DMS53 (cell line): ENCODE measurements at regions not wholly inside any gene's neighbourhood (a gene's known extent, or its start where the extent isn't known, plus 50 kb on each side); places are given as distances from the start of the nearest gene placed in this dataset.
A peak's percentile ranks its signal among the peaks of the same experiment; 100 is the strongest.

ENCODE experiments used
- DNase-seq: peaks from one replicate; lab custom pipeline; 2025; lab: John Stamatoyannopoulos, UW

DNA sequence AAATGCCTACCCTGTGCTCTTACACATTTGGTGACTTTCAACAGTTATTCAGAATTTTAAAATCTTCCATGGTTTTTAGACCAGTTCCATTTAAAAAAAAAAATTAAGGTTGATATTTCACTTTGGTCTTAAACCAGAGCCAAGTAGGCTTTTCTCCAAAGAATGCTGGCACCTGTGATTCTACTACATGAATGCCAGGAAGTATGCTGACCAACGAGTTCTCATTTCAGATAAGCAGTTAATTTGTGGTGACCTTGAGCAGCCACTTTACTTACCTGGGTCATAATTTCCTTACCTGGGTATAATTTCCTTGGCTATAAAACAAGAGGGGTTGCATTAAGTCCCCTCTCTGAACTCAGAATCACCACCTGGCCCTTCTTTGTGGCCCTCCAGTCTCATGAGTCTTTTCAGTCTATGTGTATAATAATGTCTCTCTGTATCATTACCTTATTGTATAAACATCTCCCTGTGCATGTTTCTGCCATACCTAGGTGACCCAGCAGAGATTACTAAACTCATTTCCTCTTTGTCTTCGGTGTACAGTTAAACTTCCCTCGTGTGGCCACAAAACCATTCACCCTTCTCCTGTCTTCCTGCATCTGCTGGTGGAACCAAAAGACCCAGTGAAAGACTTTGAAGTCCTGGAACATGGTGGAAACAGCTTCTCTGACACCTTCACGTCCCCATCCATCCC, 139.1 kb upstream of the DPT start:
- DNase-seq = no peak

DNA sequence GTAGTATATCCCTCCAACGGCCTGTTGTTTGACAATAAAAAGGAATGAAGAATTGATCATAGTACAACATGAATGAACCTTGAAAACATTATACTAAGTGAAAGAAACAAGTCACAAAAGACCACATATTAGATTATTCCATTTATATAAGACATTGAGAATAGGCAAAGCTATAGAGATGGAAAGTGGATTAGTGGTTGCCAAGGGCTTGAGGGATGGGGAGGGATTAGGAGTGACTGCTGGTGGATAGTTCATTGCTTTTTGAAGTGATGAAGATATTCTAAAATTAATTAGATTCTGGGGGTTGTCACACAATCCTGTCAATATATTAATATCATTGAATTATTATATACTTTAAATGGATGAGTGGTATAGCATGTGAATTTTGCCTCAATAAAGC, 142.5 kb upstream of the DPT start:
- DNase-seq = no peak

DNA sequence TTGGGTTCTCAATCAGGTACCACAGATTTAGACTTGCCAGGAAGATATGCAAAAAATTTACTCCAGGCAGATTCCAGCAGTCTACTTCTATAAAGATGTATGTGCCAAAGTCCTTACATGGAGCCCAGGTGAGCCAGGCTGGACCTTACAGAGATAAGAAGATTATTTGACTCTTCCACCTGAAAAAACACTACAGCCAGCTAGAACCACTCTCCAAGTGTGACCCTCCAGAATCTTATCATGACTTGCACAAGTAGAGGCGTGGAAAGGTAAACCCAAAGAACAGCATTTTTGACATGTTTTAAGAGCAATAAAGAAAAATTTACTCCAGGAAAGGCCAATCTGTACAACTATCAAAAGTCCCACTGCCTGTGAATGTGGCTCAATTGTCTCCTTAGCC, 146.8 kb upstream of the DPT start:
- no peak for DNase-seq

DNA sequence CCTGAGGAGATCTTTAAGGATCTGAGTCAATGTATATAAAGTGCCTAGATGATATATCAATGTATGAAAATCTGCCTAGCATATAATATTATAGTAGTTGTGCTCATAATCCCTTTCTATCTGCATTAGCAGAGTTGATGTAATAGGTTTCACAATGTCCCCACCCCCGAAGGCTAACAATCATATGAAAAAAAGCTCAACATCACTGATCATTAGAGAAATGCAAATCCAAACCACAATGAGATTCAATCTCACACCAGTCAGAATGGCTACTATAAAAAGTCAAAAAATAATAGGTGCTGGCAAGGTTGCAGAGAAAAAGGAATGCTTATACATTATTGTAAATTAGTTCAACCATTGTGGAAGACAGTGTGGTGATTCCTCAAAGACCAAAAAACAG, 147.8 kb upstream of the DPT start:
- no peak for DNase-seq

DNA sequence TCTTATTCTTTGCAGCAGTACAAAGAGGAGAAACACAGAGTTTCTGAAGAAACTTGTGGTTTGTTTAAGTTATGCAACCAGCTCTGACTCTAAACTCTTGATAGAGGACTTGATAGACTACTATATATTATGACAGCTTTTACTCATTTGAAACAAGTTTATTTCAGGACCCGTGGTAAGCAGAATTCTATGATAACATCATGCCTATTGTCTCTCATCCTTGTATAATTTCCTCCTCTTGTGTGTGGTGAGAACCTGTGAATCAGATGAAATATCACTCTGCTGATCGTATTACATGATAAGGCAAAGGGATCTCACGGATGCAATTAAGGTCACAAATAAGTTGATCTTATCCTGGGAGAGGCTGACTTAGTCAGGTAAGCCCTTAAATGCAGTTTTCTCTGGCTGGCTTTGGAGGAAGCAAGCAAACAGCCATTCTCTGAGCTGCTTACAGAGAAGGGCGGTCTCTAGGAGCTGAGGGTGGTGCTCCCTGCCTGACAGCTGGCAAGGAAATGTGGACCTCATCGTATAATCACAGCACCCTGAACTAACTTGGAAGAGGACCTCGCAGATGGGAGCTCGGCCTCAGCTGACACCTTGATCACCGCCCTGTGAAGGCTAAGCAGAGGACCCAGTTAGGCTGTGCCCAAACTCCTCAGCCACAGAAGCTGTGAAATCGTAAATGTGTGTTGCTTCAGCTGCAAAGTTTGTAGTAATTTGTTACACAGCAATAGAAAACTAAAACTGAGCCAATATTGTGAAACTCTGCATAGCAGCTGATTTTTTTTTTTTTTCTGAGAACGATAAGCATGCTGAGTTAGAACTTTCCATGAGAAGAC, 151.1 kb upstream of the DPT start:
- no peak for DNase-seq

DNA sequence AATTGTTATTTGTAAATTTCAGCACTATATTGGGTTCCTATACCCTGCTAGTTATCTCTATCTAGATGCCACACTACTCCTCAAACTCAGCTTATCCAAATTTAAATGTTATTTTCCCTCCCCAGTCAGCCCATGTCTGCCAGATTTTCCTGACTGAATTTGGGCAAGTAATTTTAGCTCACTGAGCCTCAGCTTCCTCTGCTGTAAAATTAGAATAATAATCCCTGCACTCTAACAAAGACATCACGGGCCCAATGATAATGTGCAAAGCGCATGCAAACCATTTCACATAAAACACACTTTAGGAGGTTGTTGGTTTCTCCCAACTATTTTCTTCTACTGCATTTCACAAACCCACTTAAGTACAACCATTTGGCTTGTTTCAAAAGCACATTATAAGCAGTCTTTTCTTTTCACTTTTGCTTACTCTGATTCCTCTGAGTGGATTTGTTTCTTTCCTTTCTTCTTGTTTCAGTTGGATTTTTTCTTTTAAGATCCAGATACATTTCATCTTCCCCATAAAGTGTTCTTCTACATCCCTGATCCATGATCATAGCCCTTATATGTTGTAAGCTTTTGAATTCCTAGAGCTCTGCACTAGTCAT, 152.8 kb upstream of the DPT start:
- no peak for DNase-seq

DNA sequence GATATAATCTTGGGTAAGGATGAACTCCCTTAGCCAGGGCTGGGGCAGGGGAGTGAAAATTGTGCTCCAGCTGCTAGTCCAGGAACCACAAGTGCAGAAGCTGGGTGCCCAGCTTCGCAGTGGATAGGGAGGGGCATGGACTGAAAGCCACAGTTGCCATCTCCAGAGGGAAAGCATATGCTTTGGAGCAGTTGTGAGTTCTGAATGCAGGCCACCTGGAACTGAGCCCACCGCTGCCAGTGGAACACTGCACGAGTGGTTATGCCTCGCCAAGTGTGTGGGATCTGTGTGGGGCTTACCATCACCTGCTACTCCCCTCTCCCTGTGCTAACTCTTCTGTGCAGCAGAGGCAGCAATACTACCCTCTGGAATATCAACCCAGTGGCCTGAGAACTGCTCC, 158.4 kb upstream of the DPT start:
- DNase-seq = no peak

DNA sequence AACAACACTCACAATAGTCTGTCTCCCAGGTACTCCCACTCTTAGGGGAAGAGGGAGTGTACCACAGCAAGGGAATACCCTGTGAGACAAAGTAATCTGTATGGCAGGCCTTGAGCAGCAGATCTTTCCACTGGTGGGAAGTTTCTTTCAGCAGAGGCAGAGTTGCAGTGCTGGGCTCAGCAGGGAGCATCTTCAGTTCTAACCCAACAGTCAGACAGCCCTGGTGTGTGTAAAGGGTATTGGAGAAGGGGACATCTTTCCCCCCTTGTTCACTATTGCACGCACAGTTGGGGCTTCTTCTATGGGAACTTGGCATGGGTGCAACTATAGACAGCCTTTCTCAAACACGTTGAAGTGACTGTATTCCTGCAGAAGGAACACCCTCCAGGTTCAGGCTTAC, 159.4 kb upstream of the DPT start:
- no peak for DNase-seq

DNA sequence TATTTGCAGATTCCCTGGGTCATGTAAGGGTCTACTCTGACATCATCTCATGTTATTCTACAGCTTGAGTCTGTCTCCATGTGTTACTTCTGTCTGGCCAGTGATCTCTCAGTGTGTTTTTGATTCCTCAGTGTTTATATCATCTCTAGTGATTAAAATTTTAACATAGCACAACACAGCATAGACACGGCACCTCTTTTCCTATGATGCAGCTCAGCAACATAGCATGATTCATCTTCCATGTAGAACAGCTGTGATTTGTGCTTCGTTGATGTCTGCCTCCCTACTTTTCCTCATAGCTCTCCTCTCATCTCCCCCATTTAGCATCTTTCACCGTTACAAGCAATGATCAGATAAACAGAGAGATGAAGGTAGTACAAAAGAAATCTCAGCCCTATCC, 163.9 kb upstream of the DPT start:
- no peak for DNase-seq

DNA sequence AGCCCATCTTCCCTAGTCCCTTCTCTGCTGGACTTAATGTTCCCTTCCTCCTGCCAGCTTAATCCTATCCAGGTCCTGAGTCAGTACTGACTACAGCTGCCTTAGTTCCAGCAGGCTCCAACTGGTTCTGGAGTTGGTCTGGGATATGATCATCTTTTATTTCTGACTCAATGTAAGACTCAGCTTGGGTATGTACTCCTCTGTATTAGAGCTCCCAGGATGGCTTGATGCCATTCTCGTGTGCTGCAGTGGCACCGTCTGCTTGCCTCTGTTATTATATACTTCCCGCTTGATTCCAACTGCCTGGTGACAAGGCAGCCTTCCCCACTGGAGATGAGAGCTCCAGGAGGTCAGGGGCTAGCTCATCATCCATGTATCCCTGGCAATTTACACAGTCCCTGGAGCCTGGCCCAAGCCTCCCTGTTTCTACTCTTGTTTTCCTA, 164.4 kb upstream of the DPT start:
- DNase-seq = peak; percentile 12

DNA sequence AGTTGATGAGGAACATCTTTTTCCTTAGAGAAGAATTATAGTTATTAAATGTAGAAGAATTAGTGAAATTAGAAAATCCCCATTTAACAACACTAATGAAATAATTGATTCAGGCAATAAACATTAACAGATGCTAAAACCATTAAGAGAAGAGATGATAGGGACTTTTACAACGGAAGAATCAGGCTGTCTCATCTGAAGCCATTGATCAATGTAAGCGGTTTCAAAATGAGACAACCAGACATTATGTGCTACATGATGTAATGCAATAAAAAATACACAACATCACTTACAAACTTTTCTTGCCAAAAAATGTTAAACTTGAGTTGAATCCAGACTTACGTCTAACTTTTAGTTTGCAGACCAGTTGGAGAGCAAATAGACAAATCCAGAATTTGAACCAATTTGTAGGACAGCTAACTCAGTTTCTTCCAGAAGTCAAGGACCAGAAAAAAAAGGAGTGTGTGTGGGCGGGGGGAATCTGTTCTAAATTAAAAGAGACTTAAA, 165.4 kb upstream of the DPT start:
- no peak for DNase-seq

DNA sequence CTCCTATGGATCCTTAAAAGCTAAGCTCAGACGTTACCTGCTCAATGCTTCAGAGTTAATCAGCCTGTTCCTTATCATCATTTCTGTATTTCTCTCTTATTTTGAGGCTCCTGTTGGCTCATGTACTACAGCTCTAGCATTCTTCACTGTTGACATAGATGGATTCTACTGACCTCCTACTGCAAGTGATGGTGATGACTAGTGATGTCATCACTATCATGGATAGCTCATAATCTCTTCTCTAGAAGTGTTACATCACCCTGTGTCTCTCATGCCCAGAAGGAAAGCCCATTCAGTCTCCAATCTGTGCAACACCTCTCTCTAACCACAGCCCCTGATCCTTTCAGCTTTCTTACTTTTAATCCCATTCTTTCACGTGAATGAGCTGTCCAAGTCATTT, 168.2 kb upstream of the DPT start:
- no peak for DNase-seq

DNA sequence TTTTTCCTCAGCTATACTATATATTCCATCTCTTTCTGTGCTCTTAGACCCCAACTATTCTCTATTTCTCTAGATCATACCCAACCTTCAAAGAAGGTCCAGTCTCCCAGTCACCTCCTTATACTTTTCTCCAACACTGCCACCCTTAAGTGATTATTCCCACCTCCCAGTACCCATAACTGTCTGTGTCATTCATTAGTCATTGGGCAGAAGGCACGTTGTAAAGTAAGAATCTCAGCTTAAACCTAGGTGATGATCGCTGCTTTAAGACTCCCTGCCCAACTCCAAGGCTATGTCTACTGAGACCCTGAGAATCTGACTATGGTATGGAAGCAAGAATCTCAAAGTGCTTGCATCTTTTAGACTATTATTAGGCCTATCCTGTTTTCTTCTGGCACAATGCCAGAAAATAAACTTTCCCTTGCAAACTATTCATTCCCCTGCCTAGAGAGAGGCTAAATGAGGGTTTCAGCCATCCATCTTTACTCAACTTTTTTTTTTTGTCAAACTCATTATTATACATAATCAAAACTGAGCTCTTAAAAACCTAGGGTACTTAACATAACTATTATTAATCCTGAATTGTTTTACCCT, 174.3 kb upstream of the DPT start:
- no peak for DNase-seq

DNA sequence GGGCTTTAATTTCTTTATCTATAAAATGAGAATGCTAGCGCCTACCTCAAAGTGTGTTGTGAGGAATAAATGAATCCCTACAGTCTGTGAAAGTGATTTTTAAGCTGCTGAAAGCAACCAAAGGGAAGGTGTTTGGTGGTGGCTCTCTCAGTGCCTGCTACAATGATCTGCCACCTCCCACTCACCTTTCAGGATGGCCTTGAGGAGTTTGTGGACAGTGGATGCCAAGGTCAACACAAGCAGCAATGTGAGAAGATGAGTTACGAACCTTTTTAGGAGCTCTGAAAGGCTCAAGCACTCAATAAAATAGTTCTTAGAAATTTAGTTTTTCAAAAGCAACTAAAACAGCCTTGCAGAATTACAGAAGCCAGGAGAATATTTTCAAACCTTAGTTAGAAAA, 176.6 kb upstream of the DPT start:
- DNase-seq = no peak

DNA sequence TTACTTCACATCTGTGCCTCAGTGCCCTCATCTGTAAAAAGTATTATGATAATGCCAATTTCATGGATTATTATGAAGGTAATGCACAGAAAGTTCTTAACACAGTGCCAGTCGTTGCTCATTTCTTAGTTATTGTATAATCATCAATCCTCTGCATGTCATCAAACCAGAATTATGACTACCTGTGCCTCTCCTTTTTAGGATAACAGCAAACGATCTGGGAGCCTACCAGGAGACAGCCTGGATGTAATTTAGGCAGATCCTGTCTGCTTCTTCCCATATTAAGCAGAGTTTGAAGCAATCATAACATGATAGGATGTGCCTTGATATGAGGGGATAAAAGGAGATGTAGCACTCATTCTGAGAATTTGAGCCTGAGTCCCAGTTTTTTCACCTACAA, 177.4 kb upstream of the DPT start:
- peak; percentile 39 for DNase-seq

DNA sequence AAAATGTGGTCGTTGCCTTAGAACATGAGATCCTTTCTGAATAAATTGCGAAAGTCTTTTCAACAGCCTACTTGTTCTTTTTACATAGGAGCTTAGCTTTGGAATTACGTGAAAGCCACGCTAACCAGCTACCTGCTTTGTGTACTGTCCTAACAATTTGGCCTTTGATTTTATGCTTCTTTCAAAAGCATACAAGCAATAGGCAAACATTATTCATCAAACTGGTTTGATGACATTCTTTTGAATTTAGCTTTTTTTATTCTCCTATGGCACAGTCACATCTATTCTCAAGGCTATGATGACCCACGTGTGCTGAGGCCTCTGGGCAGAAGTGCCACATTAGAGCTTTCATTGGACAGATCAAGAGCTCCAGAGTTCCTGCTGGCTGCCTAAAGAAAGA, 178.0 kb upstream of the DPT start:
- DNase-seq = peak; percentile 93

DNA sequence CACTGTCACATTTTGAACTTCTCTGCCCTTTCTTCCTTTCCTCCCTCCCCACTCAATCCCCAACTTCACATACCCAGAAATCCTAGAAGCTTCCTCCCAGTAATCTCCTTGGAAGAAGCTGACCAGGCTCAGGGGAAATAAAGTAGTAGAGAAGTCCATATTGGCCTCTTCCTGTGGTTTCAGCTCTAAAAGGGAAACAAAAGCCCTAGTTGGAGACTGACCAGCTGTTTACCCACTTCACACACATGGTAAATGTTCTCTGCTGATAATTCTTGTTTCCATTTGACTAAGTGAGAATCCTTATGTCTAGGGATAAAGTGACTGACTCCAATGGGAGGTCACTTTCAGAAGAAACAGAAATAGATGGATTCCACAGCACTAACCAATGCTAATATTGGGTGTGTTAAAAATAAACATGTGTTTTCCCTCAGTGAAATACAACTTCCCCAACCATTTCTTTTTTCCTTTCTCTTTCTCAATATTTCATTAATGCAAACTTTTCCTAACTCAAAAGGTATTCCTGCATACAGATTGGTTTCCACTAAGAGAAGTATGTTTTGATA, 178.9 kb upstream of the DPT start:
- peak; percentile 57 for DNase-seq

DNA sequence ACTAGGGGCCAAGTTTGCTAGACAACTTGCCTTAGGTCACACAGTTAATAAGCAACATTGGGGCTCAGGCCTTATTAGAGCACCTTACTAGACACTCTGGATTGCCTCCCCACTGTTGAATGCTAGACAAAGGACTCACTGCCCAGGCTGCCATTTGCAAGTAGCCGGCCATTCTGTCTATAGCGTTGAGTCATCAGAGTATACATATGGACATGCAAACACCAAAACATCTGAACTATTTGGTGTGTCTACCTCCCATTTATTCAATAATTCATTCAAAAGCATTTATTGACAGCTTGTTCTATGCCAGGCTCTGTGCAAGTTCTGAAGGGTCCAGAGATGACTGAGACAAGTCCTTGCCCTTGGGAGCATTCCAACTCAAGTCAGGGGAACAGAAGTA, 181.4 kb upstream of the DPT start:
- DNase-seq = no peak

DNA sequence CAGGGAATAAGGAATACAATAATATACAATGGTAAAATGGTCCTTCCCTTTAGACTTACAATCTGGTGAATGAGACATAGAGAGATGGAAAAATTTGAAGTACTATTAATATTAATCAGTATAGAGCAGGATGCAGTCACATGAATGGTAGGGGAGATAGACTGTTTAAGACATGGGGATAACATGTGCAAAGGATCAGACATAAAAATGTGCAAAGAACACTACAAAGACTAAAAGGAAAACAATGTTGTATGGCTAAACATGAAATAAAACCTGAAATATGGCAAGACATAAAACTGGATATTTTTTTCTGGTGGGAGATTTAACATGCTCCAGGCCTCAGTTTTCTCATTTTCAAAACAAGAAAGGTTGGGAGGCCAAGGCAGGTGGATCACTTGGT, 182.4 kb upstream of the DPT start:
- no peak for DNase-seq

DNA sequence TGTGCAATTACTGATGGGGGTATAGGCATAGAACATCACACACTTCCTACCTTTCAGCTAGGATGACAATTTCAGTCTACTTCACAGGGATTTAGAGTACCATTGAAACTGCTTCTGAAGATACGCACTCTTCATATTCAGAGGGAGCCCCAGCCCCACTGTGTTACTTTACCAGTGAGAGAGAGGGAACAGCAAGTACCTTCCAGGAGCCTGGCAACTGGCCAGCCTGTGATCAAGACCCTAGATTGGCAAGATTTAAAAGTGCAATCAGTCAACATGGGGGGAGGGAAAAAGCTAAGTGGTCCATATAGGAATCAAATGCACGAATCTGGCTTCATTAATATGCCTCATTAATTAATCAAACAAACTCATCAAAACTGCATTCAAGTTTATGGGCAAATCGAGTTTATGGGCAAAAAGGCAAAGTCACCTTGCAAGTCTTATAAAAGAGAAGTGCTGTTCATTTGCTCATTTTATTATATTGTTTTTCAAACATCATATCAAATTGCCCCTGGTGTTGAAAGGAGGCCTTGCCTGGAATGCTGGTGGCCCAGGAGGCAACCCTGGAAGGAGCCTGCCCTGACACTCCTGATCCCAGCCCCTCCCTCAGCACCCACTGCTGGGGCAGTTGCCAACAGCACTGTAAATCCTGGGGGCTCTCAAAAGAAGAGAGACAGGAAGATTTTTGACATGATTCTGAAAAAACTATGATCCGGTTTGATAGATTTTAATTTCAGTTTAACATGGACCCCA, 184.9 kb upstream of the DPT start:
- DNase-seq = no peak

DNA sequence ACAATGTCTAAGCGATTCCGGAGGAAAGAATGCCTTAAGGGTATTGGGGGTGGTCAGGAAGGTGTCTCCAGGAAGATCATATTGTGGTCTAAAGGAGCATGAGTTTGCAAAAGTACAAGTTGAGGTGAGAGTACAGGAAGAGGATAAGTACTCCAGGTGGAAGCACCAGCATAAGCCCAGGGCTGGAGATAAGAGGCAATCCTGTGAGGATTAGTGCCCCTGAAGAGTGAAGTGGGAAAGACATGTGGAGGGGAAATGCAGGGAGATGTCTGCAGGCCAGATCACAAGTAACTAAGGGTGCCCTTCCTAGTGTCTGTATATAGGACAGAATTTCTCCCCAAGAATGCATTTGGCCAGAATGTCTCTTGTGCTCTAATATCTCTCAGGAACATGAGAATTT, 188.3 kb upstream of the DPT start:
- peak; percentile 34 for DNase-seq

DNA sequence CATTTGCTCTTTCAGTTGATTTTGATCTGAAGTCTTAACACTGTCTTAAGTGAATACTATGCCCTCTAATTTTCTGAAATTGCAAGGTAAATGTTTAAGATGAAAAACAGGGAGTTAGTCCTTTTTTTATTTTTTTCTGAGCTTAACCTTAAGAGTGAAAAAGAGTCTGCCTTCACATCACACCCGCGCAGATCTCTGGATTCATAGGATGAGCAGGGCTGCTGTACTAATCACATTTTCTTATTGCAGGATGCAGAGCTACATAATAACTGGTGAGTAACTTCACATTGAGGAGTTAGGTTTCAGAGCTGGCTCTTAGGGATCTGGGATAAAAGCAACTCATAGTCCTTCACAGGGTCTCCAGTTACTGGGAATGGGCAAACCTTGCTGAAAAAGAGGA, 188.7 kb upstream of the ATP1B1 start:
- DNase-seq = peak; percentile 15
